Uterus (tissue), 2 donors: ENCODE measurements at regions not wholly inside any gene's neighbourhood (a gene's known extent, or its start where the extent isn't known, plus 50 kb on each side); places are given as distances from the start of the nearest gene placed in this dataset.

ENCODE experiments used
- POLR2A ChIP-seq, 2 donors: fragments of 450-650 bp; IDR thresholded peaks; one replicate each; pipeline ENCODE4 v1.6.1; 2016; ENCODE audit warnings: antibody characterized with exemption in 2 of 2, mild to moderate bottlenecking in 1 of 2, moderate library complexity in 1 of 2
- TF ChIP-seq, protein P1 (sequence below), 4 experiments: fragments of 200-600 bp in 2 of 4; fragments of 450-650 bp in 2 of 4; sonication (generic) in 2 of 4; IDR thresholded peaks; one replicate each; pipeline ENCODE4 v1.5.1; 2016 to 2019; ENCODE audit warnings: antibody characterized with exemption in 4 of 4, mild to moderate bottlenecking in 2 of 4, moderate library complexity in 1 of 4

DNA sequence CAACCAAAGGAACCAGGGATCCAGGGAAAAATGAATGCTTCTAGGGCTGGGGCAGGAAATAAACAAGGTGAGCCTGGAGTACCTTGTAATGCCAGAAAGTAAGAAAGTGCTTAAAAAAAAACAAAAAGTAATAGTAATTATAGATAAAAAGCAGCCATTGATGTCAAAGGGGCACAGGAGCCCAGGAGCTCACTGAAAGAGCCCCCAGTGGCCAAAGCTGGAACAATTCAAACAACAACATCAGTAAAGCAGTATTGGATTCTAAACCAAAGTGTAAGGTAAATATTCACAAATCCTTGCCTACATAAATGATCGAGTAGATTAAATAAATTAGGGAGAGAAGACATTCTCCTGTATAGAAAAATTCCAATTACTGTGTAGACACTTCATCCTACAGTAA lies 114.3 kb upstream of the ARL4C start:
- no peak for TF ChIP-seq POLR2A (IDR thresholded peaks at IDR 0.05)
- TF ChIP-seq, protein P1, sequence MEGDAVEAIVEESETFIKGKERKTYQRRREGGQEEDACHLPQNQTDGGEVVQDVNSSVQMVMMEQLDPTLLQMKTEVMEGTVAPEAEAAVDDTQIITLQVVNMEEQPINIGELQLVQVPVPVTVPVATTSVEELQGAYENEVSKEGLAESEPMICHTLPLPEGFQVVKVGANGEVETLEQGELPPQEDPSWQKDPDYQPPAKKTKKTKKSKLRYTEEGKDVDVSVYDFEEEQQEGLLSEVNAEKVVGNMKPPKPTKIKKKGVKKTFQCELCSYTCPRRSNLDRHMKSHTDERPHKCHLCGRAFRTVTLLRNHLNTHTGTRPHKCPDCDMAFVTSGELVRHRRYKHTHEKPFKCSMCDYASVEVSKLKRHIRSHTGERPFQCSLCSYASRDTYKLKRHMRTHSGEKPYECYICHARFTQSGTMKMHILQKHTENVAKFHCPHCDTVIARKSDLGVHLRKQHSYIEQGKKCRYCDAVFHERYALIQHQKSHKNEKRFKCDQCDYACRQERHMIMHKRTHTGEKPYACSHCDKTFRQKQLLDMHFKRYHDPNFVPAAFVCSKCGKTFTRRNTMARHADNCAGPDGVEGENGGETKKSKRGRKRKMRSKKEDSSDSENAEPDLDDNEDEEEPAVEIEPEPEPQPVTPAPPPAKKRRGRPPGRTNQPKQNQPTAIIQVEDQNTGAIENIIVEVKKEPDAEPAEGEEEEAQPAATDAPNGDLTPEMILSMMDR (IDR thresholded peaks at IDR 0.05): no peak
